HepG2 (cell line): ENCODE measurements at regions not wholly inside any gene's neighbourhood (a gene's known extent, or its start where the extent isn't known, plus 50 kb on each side); places are given as distances from the start of the nearest gene placed in this dataset.

Experiments
- ATAC-seq: fragments of 200-7000 bp; cut with Tn5 transposase; 3 replicates; pipeline ENCODE4 v1.9.1; 2020; ENCODE audit warnings: mild to moderate bottlenecking, moderate library complexity
- BruUV-seq: library from RNA; stranded (reverse); fragments of 400-500 nt; replicated peaks from 2 replicates; lab custom pipeline; 2021; lab: Mats Ljungman, UMichigan
- CTCF ChIA-PET: fragments of 300-600 bp; formaldehyde crosslinking; extraction: SDS; loops from one replicate; lab custom pipeline; 2021; ENCODE audit warnings: low total read pairs, inconsistent platforms, low intra/inter-chr PET ratio; lab: Yijun Ruan, JAX
- POLR2A ChIA-PET: fragments of 350-600 bp; sonication (Branson Sonifier 250); formaldehyde crosslinking; loops from one replicate; lab custom pipeline; 2020; ENCODE audit warnings: antibody characterized with exemption, inconsistent platforms; lab: Yijun Ruan, JAX
- DNase-seq: peaks from one replicate; pipeline ENCODE4 v3.0.0-alpha.2; 2015; ENCODE audit warnings: low spot score
- FAIRE-seq: peaks from 3 replicates; lab custom pipeline; 2011; peaks lifted over from hg19 to GRCh38; lab: Jason Lieb, UNC
- H2AFZ ChIP-seq: one replicate; pipeline ENCODE4 v1.6.1; 2011; ENCODE audit warnings: low read length, inconsistent platforms
- H3K27ac ChIP-seq: fragments of 300-600 bp; 3 replicates; pipeline ENCODE4 v1.8.0; 2011; ENCODE audit warnings: mixed run types, mild to moderate bottlenecking, mixed read lengths, low read length, inconsistent platforms; ENCODE audit not compliant: insufficient read depth; ENCODE audit errors: extremely low read length
- H3K27me3 ChIP-seq, 2 experiments: fragments of 200-600 bp in 1 of 2; 2 replicates in 1 of 2; 3 replicates in 1 of 2; pipeline versions ENCODE4 v1.6.0 to v1.8.0; 2011; ENCODE audit warnings: low read length in 2 of 2, mild to moderate bottlenecking in 2 of 2, moderate library complexity in 2 of 2, inconsistent platforms in 1 of 2; ENCODE audit not compliant: insufficient read depth in 2 of 2, control insufficient read depth in 1 of 2
- H3K36me3 ChIP-seq, 2 experiments: fragments of 200-600 bp in 1 of 2; replicated peaks in 1 of 2; 2 replicates in 1 of 2; 3 replicates in 1 of 2; pipeline versions ENCODE4 v1.5.1 to v1.8.0; 2011; ENCODE audit warnings: low read length in 2 of 2, inconsistent platforms in 1 of 2; ENCODE audit not compliant: insufficient read depth in 2 of 2, control insufficient read depth in 1 of 2
- H3K4me1 ChIP-seq: 2 replicates; pipeline ENCODE4 v1.5.1; 2012; ENCODE audit warnings: low read length, inconsistent platforms; ENCODE audit not compliant: insufficient read depth
- H3K4me2 ChIP-seq: 2 replicates; pipeline ENCODE4 v1.6.0; 2011; ENCODE audit warnings: low read depth, low read length, inconsistent platforms
- H3K4me3 ChIP-seq, 3 experiments: fragments of 200-600 bp in 1 of 3; sonication (generic), shearing (Covaris generic) in 1 of 3; replicated peaks in 1 of 3; 2 replicates each; pipeline ENCODE4 v1.5.1; 2011 to 2016; ENCODE audit warnings: low read length in 3 of 3, inconsistent platforms in 2 of 3, low read depth in 2 of 3, mild to moderate bottlenecking in 2 of 3, control low read depth in 1 of 3, mixed read lengths in 1 of 3; ENCODE audit not compliant: insufficient read depth in 1 of 3
- H3K79me2 ChIP-seq: one replicate; pipeline ENCODE4 v1.6.1; 2011; ENCODE audit warnings: low read length, inconsistent platforms; ENCODE audit not compliant: insufficient read depth
- H3K9ac ChIP-seq: 2 replicates; pipeline ENCODE4 v1.6.0; 2011; ENCODE audit warnings: mild to moderate bottlenecking, low read depth, low read length, inconsistent platforms; ENCODE audit not compliant: insufficient read depth
- H3K9me3 ChIP-seq: 2 replicates; pipeline ENCODE4 v1.5.1; 2012; ENCODE audit warnings: mild to moderate bottlenecking, low read length
- H4K20me1 ChIP-seq: 2 replicates; pipeline ENCODE4 v1.6.0; 2011; ENCODE audit warnings: inconsistent platforms, mild to moderate bottlenecking, low read length, moderate library complexity; ENCODE audit not compliant: insufficient read depth
- ATF7-NPFF ChIP-seq: sonication (generic); formaldehyde crosslinking; IDR thresholded peaks from 2 replicates; pipeline ENCODE4 v1.8.1; 2023; ENCODE audit warnings: mild to moderate bottlenecking, low read depth, missing genetic modification reagents, moderate library complexity
- SNRNP70 ChIP-seq: fragments of 200-400 bp; formaldehyde crosslinking; IDR thresholded peaks from 2 replicates; pipeline ENCODE4 v1.6.1; 2017; ENCODE audit warnings: mild to moderate bottlenecking, low read depth, low read length, moderate library complexity
- STAT5B ChIP-seq: sonication (generic); formaldehyde crosslinking; IDR thresholded peaks from 2 replicates; pipeline ENCODE4 v1.4.0; 2020; ENCODE audit warnings: missing genetic modification reagents
- TBP ChIP-seq: sonication (generic); formaldehyde crosslinking; IDR thresholded peaks from 2 replicates; pipeline ENCODE4 v1.5.0; 2020; ENCODE audit warnings: missing genetic modification reagents
- ZBTB20 ChIP-seq: sonication (generic); formaldehyde crosslinking; IDR thresholded peaks from 2 replicates; pipeline ENCODE4 v1.8.1; 2023; ENCODE audit warnings: missing genetic modification reagents, low read depth, mild to moderate bottlenecking, borderline replicate concordance
- ZFX ChIP-seq: sonication (generic); formaldehyde crosslinking; IDR thresholded peaks from 2 replicates; pipeline ENCODE4 v1.4.0; 2020; ENCODE audit warnings: mild to moderate bottlenecking, low read depth, missing genetic modification reagents, moderate library complexity
- WGBS: methylation state at CpG from one replicate; pipeline ENCODE4 v1.1.6; 2017; ENCODE audit warnings: low lambda C conversion rate; 5-methylcytosine and 5-hydroxymethylcytosine counted together
- in situ Hi-C: cut with HindIII; loops from 2 replicates; pipeline ENCODE4 v1.10.0; 2017; ENCODE audit warnings: low pct_unique_long_range_greater_than_20kb; ENCODE audit not compliant: extremely low pct_ligation_motif_present
- intact Hi-C: fragments of 100-400 bp; cut with micrococcal nuclease; formaldehyde crosslinking; loops from one replicate; pipeline ENCODE4 v1.10.0; 2022; ENCODE audit not compliant: unreplicated experiment
- TF ChIP-seq, protein P1 (sequence below): sonication (generic); formaldehyde crosslinking; IDR thresholded peaks from 2 replicates; pipeline ENCODE4 v1.8.0; 2022; ENCODE audit warnings: missing genetic modification reagents, mild to moderate bottlenecking, borderline replicate concordance
- TF ChIP-seq, protein P2 (sequence below): sonication (generic); formaldehyde crosslinking; IDR thresholded peaks from 2 replicates; pipeline ENCODE4 v1.4.0; 2020; ENCODE audit warnings: mild to moderate bottlenecking, low read depth, missing genetic modification reagents
- TF ChIP-seq, protein P3 (sequence below): sonication (generic); formaldehyde crosslinking; IDR thresholded peaks from 2 replicates; pipeline ENCODE4 v1.4.0; 2020; ENCODE audit warnings: missing genetic modification reagents
- TF ChIP-seq, protein P4 (sequence below): sonication (generic); formaldehyde crosslinking; IDR thresholded peaks from 2 replicates; pipeline ENCODE4 v1.5.0; 2020; ENCODE audit warnings: mild to moderate bottlenecking, missing genetic modification reagents
- TF ChIP-seq, protein P5 (sequence below): sonication (generic); formaldehyde crosslinking; IDR thresholded peaks from 2 replicates; pipeline ENCODE4 v1.4.0; 2020; ENCODE audit warnings: missing genetic modification reagents

DNA sequence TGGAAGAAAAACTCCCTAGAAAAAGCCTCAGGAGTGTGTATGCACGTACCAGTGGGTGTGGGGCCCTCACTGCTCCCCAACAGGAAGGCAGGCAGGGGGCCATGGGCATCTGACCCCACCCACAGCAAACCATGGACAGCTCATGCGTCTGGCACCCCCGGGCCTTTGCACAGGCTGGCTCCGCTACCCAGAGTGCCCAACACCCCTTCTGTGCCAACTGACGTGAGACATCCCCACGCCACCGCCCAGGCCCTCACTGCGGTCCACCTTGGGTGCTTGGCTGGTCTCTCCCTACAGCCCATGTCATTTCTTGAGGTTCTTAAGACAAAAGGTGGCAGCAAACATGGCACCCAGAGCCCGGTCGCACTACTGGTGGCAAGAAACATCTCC is 91.4 kb downstream of the NCOR2 start:
- H2AFZ ChIP-seq = no peak overlapping the region
- FAIRE-seq (no peak), ATAC-seq (no peak)
- in situ Hi-C loops (no loop called here), intact Hi-C loops (no loop called here)
- H3K79me2 ChIP-seq = no peaks in the 10 kb centered on the region
- POLR2A ChIA-PET = no interaction called here
- H3K9ac ChIP-seq = no peak overlapping the region
- no peaks in the 10 kb centered on the region for H3K27me3 ChIP-seq
- TF ChIP-seq, protein P1, sequence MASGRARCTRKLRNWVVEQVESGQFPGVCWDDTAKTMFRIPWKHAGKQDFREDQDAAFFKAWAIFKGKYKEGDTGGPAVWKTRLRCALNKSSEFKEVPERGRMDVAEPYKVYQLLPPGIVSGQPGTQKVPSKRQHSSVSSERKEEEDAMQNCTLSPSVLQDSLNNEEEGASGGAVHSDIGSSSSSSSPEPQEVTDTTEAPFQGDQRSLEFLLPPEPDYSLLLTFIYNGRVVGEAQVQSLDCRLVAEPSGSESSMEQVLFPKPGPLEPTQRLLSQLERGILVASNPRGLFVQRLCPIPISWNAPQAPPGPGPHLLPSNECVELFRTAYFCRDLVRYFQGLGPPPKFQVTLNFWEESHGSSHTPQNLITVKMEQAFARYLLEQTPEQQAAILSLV (CRISPR knock-in tag) = no peak
- TF ChIP-seq TBP (no peak), ZFX (CRISPR knock-in tag) (no peak), SNRNP70 (no peak), ATF7-NPFF (no peak), STAT5B (CRISPR knock-in tag) (no peak), ZBTB20 (no peak)
- TF ChIP-seq, protein P2, sequence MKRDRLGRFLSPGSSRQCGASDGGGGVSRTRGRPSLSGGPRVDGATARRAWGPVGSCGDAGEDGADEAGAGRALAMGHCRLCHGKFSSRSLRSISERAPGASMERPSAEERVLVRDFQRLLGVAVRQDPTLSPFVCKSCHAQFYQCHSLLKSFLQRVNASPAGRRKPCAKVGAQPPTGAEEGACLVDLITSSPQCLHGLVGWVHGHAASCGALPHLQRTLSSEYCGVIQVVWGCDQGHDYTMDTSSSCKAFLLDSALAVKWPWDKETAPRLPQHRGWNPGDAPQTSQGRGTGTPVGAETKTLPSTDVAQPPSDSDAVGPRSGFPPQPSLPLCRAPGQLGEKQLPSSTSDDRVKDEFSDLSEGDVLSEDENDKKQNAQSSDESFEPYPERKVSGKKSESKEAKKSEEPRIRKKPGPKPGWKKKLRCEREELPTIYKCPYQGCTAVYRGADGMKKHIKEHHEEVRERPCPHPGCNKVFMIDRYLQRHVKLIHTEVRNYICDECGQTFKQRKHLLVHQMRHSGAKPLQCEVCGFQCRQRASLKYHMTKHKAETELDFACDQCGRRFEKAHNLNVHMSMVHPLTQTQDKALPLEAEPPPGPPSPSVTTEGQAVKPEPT = no peak
- TF ChIP-seq, protein P3, sequence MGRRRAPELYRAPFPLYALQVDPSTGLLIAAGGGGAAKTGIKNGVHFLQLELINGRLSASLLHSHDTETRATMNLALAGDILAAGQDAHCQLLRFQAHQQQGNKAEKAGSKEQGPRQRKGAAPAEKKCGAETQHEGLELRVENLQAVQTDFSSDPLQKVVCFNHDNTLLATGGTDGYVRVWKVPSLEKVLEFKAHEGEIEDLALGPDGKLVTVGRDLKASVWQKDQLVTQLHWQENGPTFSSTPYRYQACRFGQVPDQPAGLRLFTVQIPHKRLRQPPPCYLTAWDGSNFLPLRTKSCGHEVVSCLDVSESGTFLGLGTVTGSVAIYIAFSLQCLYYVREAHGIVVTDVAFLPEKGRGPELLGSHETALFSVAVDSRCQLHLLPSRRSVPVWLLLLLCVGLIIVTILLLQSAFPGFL (CRISPR knock-in tag) = no peak
- TF ChIP-seq, protein P4, sequence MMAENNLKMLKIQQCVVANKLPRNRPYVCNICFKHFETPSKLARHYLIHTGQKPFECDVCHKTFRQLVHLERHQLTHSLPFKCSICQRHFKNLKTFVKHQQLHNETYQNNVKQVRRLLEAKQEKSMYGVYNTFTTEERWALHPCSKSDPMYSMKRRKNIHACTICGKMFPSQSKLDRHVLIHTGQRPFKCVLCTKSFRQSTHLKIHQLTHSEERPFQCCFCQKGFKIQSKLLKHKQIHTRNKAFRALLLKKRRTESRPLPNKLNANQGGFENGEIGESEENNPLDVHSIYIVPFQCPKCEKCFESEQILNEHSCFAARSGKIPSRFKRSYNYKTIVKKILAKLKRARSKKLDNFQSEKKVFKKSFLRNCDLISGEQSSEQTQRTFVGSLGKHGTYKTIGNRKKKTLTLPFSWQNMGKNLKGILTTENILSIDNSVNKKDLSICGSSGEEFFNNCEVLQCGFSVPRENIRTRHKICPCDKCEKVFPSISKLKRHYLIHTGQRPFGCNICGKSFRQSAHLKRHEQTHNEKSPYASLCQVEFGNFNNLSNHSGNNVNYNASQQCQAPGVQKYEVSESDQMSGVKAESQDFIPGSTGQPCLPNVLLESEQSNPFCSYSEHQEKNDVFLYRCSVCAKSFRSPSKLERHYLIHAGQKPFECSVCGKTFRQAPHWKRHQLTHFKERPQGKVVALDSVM (CRISPR knock-in tag) = no peak
- TF ChIP-seq, protein P5, sequence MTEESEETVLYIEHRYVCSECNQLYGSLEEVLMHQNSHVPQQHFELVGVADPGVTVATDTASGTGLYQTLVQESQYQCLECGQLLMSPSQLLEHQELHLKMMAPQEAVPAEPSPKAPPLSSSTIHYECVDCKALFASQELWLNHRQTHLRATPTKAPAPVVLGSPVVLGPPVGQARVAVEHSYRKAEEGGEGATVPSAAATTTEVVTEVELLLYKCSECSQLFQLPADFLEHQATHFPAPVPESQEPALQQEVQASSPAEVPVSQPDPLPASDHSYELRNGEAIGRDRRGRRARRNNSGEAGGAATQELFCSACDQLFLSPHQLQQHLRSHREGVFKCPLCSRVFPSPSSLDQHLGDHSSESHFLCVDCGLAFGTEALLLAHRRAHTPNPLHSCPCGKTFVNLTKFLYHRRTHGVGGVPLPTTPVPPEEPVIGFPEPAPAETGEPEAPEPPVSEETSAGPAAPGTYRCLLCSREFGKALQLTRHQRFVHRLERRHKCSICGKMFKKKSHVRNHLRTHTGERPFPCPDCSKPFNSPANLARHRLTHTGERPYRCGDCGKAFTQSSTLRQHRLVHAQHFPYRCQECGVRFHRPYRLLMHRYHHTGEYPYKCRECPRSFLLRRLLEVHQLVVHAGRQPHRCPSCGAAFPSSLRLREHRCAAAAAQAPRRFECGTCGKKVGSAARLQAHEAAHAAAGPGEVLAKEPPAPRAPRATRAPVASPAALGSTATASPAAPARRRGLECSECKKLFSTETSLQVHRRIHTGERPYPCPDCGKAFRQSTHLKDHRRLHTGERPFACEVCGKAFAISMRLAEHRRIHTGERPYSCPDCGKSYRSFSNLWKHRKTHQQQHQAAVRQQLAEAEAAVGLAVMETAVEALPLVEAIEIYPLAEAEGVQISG = no peak
- TF ChIP-seq, all 625 proteins: peak for 0
- WGBS = 100% methylated on average over 6 of the region's 10 CpGs
- H3K9me3 ChIP-seq = no peaks in the 10 kb centered on the region
- no peak for DNase-seq
- no peak overlapping the region for H3K4me2 ChIP-seq
- H3K4me3 ChIP-seq = no peak overlapping the region
- peaks cover 16% of the 10 kb centered on the region for H3K4me1 ChIP-seq
- H3K27ac ChIP-seq = no peak overlapping the region
- BruUV-seq = no TSS peak
- peaks cover 13 to 56% of the 10 kb centered on the region in 2 experiments; a peak in 4 of 5 replicates for H3K36me3 ChIP-seq
- 0 out of 2 replicates have a peak, but pooled peaks cover 4% of the 10 kb centered on the region for H4K20me1 ChIP-seq
- CTCF ChIA-PET = no interaction called here
